HepG2 (cell line): ENCODE measurements at regions not wholly inside any gene's neighbourhood (a gene's known extent, or its start where the extent isn't known, plus 50 kb on each side); places are given as distances from the start of the nearest gene placed in this dataset.

Source experiments
- ATAC-seq: fragments of 200-7000 bp; cut with Tn5 transposase; 3 replicates; pipeline ENCODE4 v1.9.1; 2020; ENCODE audit warnings: mild to moderate bottlenecking, moderate library complexity
- BruUV-seq: library from RNA; stranded (reverse); fragments of 400-500 nt; replicated peaks from 2 replicates; lab custom pipeline; 2021; lab: Mats Ljungman, UMichigan
- CTCF ChIA-PET: fragments of 300-600 bp; formaldehyde crosslinking; extraction: SDS; loops from one replicate; lab custom pipeline; 2021; ENCODE audit warnings: low total read pairs, inconsistent platforms, low intra/inter-chr PET ratio; lab: Yijun Ruan, JAX
- POLR2A ChIA-PET: fragments of 350-600 bp; sonication (Branson Sonifier 250); formaldehyde crosslinking; loops from one replicate; lab custom pipeline; 2020; ENCODE audit warnings: antibody characterized with exemption, inconsistent platforms; lab: Yijun Ruan, JAX
- DNase-seq: peaks from one replicate; pipeline ENCODE4 v3.0.0-alpha.2; 2015; ENCODE audit warnings: low spot score
- FAIRE-seq: peaks from 3 replicates; lab custom pipeline; 2011; peaks lifted over from hg19 to GRCh38; lab: Jason Lieb, UNC
- H2AFZ ChIP-seq: one replicate; pipeline ENCODE4 v1.6.1; 2011; ENCODE audit warnings: low read length, inconsistent platforms
- H3K27ac ChIP-seq: fragments of 300-600 bp; 3 replicates; pipeline ENCODE4 v1.8.0; 2011; ENCODE audit warnings: mixed run types, mild to moderate bottlenecking, mixed read lengths, low read length, inconsistent platforms; ENCODE audit not compliant: insufficient read depth; ENCODE audit errors: extremely low read length
- H3K27me3 ChIP-seq, 2 experiments: fragments of 200-600 bp in 1 of 2; 2 replicates in 1 of 2; 3 replicates in 1 of 2; pipeline versions ENCODE4 v1.6.0 to v1.8.0; 2011; ENCODE audit warnings: low read length in 2 of 2, mild to moderate bottlenecking in 2 of 2, moderate library complexity in 2 of 2, inconsistent platforms in 1 of 2; ENCODE audit not compliant: insufficient read depth in 2 of 2, control insufficient read depth in 1 of 2
- H3K36me3 ChIP-seq, 2 experiments: fragments of 200-600 bp in 1 of 2; replicated peaks in 1 of 2; 2 replicates in 1 of 2; 3 replicates in 1 of 2; pipeline versions ENCODE4 v1.5.1 to v1.8.0; 2011; ENCODE audit warnings: low read length in 2 of 2, inconsistent platforms in 1 of 2; ENCODE audit not compliant: insufficient read depth in 2 of 2, control insufficient read depth in 1 of 2
- H3K4me1 ChIP-seq: 2 replicates; pipeline ENCODE4 v1.5.1; 2012; ENCODE audit warnings: low read length, inconsistent platforms; ENCODE audit not compliant: insufficient read depth
- H3K4me2 ChIP-seq: 2 replicates; pipeline ENCODE4 v1.6.0; 2011; ENCODE audit warnings: low read depth, low read length, inconsistent platforms
- H3K4me3 ChIP-seq, 3 experiments: fragments of 200-600 bp in 1 of 3; sonication (generic), shearing (Covaris generic) in 1 of 3; replicated peaks in 1 of 3; 2 replicates each; pipeline ENCODE4 v1.5.1; 2011 to 2016; ENCODE audit warnings: low read length in 3 of 3, inconsistent platforms in 2 of 3, low read depth in 2 of 3, mild to moderate bottlenecking in 2 of 3, control low read depth in 1 of 3, mixed read lengths in 1 of 3; ENCODE audit not compliant: insufficient read depth in 1 of 3
- H3K79me2 ChIP-seq: one replicate; pipeline ENCODE4 v1.6.1; 2011; ENCODE audit warnings: low read length, inconsistent platforms; ENCODE audit not compliant: insufficient read depth
- H3K9ac ChIP-seq: 2 replicates; pipeline ENCODE4 v1.6.0; 2011; ENCODE audit warnings: mild to moderate bottlenecking, low read depth, low read length, inconsistent platforms; ENCODE audit not compliant: insufficient read depth
- H3K9me3 ChIP-seq: 2 replicates; pipeline ENCODE4 v1.5.1; 2012; ENCODE audit warnings: mild to moderate bottlenecking, low read length
- H4K20me1 ChIP-seq: 2 replicates; pipeline ENCODE4 v1.6.0; 2011; ENCODE audit warnings: inconsistent platforms, mild to moderate bottlenecking, low read length, moderate library complexity; ENCODE audit not compliant: insufficient read depth
- AGO1 ChIP-seq: fragments of 200-400 bp; formaldehyde crosslinking; IDR thresholded peaks from 2 replicates; pipeline ENCODE4 v1.6.1; 2017; ENCODE audit warnings: mild to moderate bottlenecking, low read depth, low read length, moderate library complexity; ENCODE audit not compliant: poor library complexity, severe bottlenecking
- EEA1 ChIP-seq: sonication (generic); formaldehyde crosslinking; IDR thresholded peaks from 2 replicates; pipeline ENCODE4 v1.5.1; 2020; ENCODE audit warnings: mild to moderate bottlenecking, missing genetic modification reagents, borderline replicate concordance
- GFI1 ChIP-seq: sonication (generic); formaldehyde crosslinking; IDR thresholded peaks from 2 replicates; pipeline ENCODE4 v1.5.0; 2020; ENCODE audit warnings: missing genetic modification reagents, mild to moderate bottlenecking, borderline replicate concordance
- HMGXB3 ChIP-seq: sonication (generic); formaldehyde crosslinking; IDR thresholded peaks from 2 replicates; pipeline ENCODE4 v1.4.0; 2020; ENCODE audit warnings: missing genetic modification reagents, borderline replicate concordance
- HNRNPH1 ChIP-seq: fragments of 200-400 bp; formaldehyde crosslinking; optimal IDR thresholded peaks from 2 replicates; pipeline ENCODE3; 2017; ENCODE audit warnings: mild to moderate bottlenecking, low read depth, low read length
- HNRNPK ChIP-seq: fragments of 200-400 bp; formaldehyde crosslinking; IDR thresholded peaks from 2 replicates; pipeline ENCODE4 v1.6.1; 2018; ENCODE audit warnings: low read length, low read depth, moderate library complexity, mild to moderate bottlenecking; ENCODE audit not compliant: poor library complexity, severe bottlenecking
- IKZF1 ChIP-seq: fragments of 450-650 bp; IDR thresholded peaks from 2 replicates; pipeline ENCODE4 v1.7.1; 2016
- KDM6A ChIP-seq: IDR thresholded peaks from 2 replicates; pipeline ENCODE4 v1.6.1; 2016; ENCODE audit warnings: low read depth
- RXRA ChIP-seq: sonication (generic); formaldehyde crosslinking; IDR thresholded peaks from 2 replicates; pipeline ENCODE4 v1.5.1; 2020; ENCODE audit warnings: missing genetic modification reagents
- TCF7 ChIP-seq: sonication (generic); IDR thresholded peaks from 2 replicates; pipeline ENCODE4 v1.6.1; 2016; ENCODE audit warnings: antibody characterized with exemption, low read depth
- TFAP4 ChIP-seq: sonication (generic); IDR thresholded peaks from 2 replicates; pipeline ENCODE4 v1.6.1; 2016; ENCODE audit warnings: low read depth, borderline replicate concordance
- ZBTB7B ChIP-seq: sonication (generic); formaldehyde crosslinking; IDR thresholded peaks from 2 replicates; pipeline ENCODE4 v1.4.0; 2020; ENCODE audit warnings: missing genetic modification reagents
- ZNF337 ChIP-seq: sonication (generic); formaldehyde crosslinking; IDR thresholded peaks from 2 replicates; pipeline ENCODE4 v1.5.1; 2020; ENCODE audit warnings: missing genetic modification reagents, low read depth, mild to moderate bottlenecking, borderline replicate concordance
- ZNF383 ChIP-seq: sonication (generic); formaldehyde crosslinking; IDR thresholded peaks from 2 replicates; pipeline ENCODE4 v1.4.0; 2020; ENCODE audit warnings: missing genetic modification reagents, mild to moderate bottlenecking, borderline replicate concordance
- ZNF460 ChIP-seq: sonication (generic); formaldehyde crosslinking; IDR thresholded peaks from 2 replicates; pipeline ENCODE4 v1.5.1; 2020; ENCODE audit warnings: missing genetic modification reagents, mild to moderate bottlenecking, borderline replicate concordance
- ZNF484 ChIP-seq: sonication (generic); formaldehyde crosslinking; IDR thresholded peaks from 2 replicates; pipeline ENCODE4 v1.5.1; 2020; ENCODE audit warnings: mild to moderate bottlenecking, low read depth, missing genetic modification reagents, borderline replicate concordance
- ZNF563 ChIP-seq: sonication (generic); formaldehyde crosslinking; IDR thresholded peaks from 2 replicates; pipeline ENCODE4 v1.8.0; 2022; ENCODE audit warnings: mild to moderate bottlenecking, moderate library complexity, missing genetic modification reagents
- ZNF841 ChIP-seq: sonication (generic); formaldehyde crosslinking; IDR thresholded peaks from 2 replicates; pipeline ENCODE4 v1.8.1; 2023; ENCODE audit warnings: missing genetic modification reagents, borderline replicate concordance
- WGBS: methylation state at CpG from one replicate; pipeline ENCODE4 v1.1.6; 2017; ENCODE audit warnings: low lambda C conversion rate; 5-methylcytosine and 5-hydroxymethylcytosine counted together
- in situ Hi-C: cut with HindIII; loops from 2 replicates; pipeline ENCODE4 v1.10.0; 2017; ENCODE audit warnings: low pct_unique_long_range_greater_than_20kb; ENCODE audit not compliant: extremely low pct_ligation_motif_present
- intact Hi-C: fragments of 100-400 bp; cut with micrococcal nuclease; formaldehyde crosslinking; loops from one replicate; pipeline ENCODE4 v1.10.0; 2022; ENCODE audit not compliant: unreplicated experiment

GRCh38 chr3:83816653-83817052 is 1142.1 kb upstream of the CADM2 start:
- no peaks in the 10 kb centered on the region for H3K9me3 ChIP-seq
- DNase-seq: no peak
- no peak for TF ChIP-seq AGO1
- no peak for TF ChIP-seq HNRNPH1
- no peak for TF ChIP-seq RXRA (CRISPR knock-in tag)
- TF ChIP-seq TCF7: no peak
- TF ChIP-seq GFI1 (CRISPR knock-in tag): no peak
- TF ChIP-seq ZNF460 (CRISPR knock-in tag): no peak
- TF ChIP-seq HMGXB3: no peak
- no peak for TF ChIP-seq ZNF841 (CRISPR knock-in tag)
- TF ChIP-seq TFAP4: no peak
- TF ChIP-seq ZBTB7B (CRISPR knock-in tag): no peak
- no peak for TF ChIP-seq ZNF484
- no peak for TF ChIP-seq IKZF1
- no peak for TF ChIP-seq EEA1 (CRISPR knock-in tag)
- TF ChIP-seq ZNF563 (CRISPR knock-in tag): no peak
- TF ChIP-seq ZNF383: no peak
- no peak for TF ChIP-seq HNRNPK
- no peak for TF ChIP-seq KDM6A (CRISPR knock-in tag)
- TF ChIP-seq ZNF337 (CRISPR knock-in tag): no peak
- TF ChIP-seq, all 625 proteins: peak for 0
- no peak overlapping the region for H3K4me2 ChIP-seq
- FAIRE-seq (no peak), ATAC-seq (no peak)
- no peaks in the 10 kb centered on the region for H3K4me1 ChIP-seq
- H3K79me2 ChIP-seq: no peaks in the 10 kb centered on the region
- intact Hi-C loops (no loop called here), in situ Hi-C loops (no loop called here)
- H2AFZ ChIP-seq: no peak overlapping the region
- H3K27me3 ChIP-seq: no peaks in the 10 kb centered on the region
- CTCF ChIA-PET: no interaction called here
- H3K27ac ChIP-seq: no peak overlapping the region
- H3K9ac ChIP-seq: no peak overlapping the region
- H4K20me1 ChIP-seq: no peaks in the 10 kb centered on the region
- WGBS: 6% methylated on average over 1 of the region's 1 CpG
- POLR2A ChIA-PET: no interaction called here
- H3K36me3 ChIP-seq: no peaks in the 10 kb centered on the region
- H3K4me3 ChIP-seq: no peak overlapping the region
- BruUV-seq: no TSS peak
